NCI-H2107 treated with DMSO at 0.1 percent for 48 hours (cell line): ENCODE measurements at regions not wholly inside any gene's neighbourhood (a gene's known extent, or its start where the extent isn't known, plus 50 kb on each side); places are given as distances from the start of the nearest gene placed in this dataset.

Experiments
- DNase-seq: peaks from one replicate; lab custom pipeline; 2025; ENCODE audit not compliant: unreplicated experiment; lab: John Stamatoyannopoulos, UW

- no peak for DNase-seq
Observed at GRCh38 chr13:31956980-31957644, 74.5 kb upstream of the FRY start.

GRCh38 chr13:31957772-31958171 lies 73.8 kb upstream of the FRY start:
- DNase-seq: no peak

GRCh38 chr13:31962731-31963370 lies 68.7 kb upstream of the FRY start:
- DNase-seq: no peak

- DNase-seq: no peak
Observed at GRCh38 chr13:31963631-31964030, 67.9 kb upstream of the FRY start.

- DNase-seq: no peak
Observed at GRCh38 chr13:31964168-31964567, 67.4 kb upstream of the FRY start.

- DNase-seq: no peak
Observed at GRCh38 chr13:31965361-31966066, 66.1 kb upstream of the FRY start.

GRCh38 chr13:31967155-31967554 lies 64.4 kb upstream of the FRY start:
- DNase-seq: no peak

- DNase-seq: no peak
Observed at GRCh38 chr13:31968473-31968872, 63.1 kb upstream of the FRY start.

- no peak for DNase-seq
Observed at GRCh38 chr13:31970231-31970930, 61.2 kb upstream of the FRY start.

- DNase-seq: no peak
Observed at GRCh38 chr13:31972453-31972852, 59.1 kb upstream of the FRY start.

- no peak for DNase-seq
Observed at GRCh38 chr13:31978021-31978420, 53.6 kb upstream of the FRY start.

- DNase-seq: no peak
Observed at GRCh38 chr13:31980830-31981229, 50.7 kb upstream of the FRY start.
